GM12878 (cell line): ENCODE measurements at regions not wholly inside any gene's neighbourhood (a gene's known extent, or its start where the extent isn't known, plus 50 kb on each side); places are given as distances from the start of the nearest gene placed in this dataset.

Experiments used
- ATAC-seq: fragments of 200-7000 bp; cut with Tn5 transposase; 3 replicates; pipeline ENCODE4 v1.9.1; 2020; ENCODE audit warnings: mild to moderate bottlenecking, moderate library complexity
- BruUV-seq: library from RNA; stranded (reverse); fragments of 400-500 nt; replicated peaks from 2 replicates; lab custom pipeline; 2021; lab: Mats Ljungman, UMichigan
- CTCF ChIA-PET: fragments of 300-600 bp; sonication (Branson Sonifier 250); formaldehyde crosslinking; extraction: SDS; loops from one replicate; lab custom pipeline; 2021; ENCODE audit warnings: inconsistent platforms; lab: Yijun Ruan, JAX
- POLR2A ChIA-PET: fragments of 350-600 bp; formaldehyde crosslinking; extraction: SDS; loops from one replicate; lab custom pipeline; 2021; ENCODE audit warnings: inconsistent platforms; lab: Charles Lee
- RAD21 ChIA-PET: fragments of 300-600 bp; sonication (Branson Sonifier 250); formaldehyde crosslinking; loops from one replicate; lab custom pipeline; 2023; ENCODE audit warnings: antibody characterized with exemption; ENCODE audit not compliant: unreplicated experiment; lab: Charles Lee
- SMC1A ChIA-PET: fragments of 300-600 bp; sonication (Branson Sonifier 250); formaldehyde crosslinking; loops from one replicate; lab custom pipeline; 2023; ENCODE audit not compliant: unreplicated experiment, uncharacterized antibody; lab: Charles Lee
- DNase-seq: peaks from one replicate; pipeline ENCODE4 v3.0.0-alpha.2; 2011; ENCODE audit warnings: low read depth, low spot score
- FAIRE-seq: peaks from 3 replicates; lab custom pipeline; 2011; peaks lifted over from hg19 to GRCh38; lab: Jason Lieb, UNC
- H2AFZ ChIP-seq: 2 replicates; pipeline ENCODE4 v1.6.0; 2011; ENCODE audit warnings: low read depth, low read length, control low read depth; ENCODE audit not compliant: control insufficient read depth
- H3K27ac ChIP-seq: 2 replicates; pipeline ENCODE4 v1.5.1; 2011; ENCODE audit warnings: control low read depth; ENCODE audit not compliant: control insufficient read depth, insufficient read depth
- H3K27me3 ChIP-seq, 2 experiments: replicated peaks in 1 of 2; 2 replicates each; pipeline versions ENCODE4 v1.6.0 to v1.6.1; 2011; ENCODE audit warnings: low read length in 1 of 2; ENCODE audit not compliant: control insufficient read depth in 2 of 2, insufficient read depth in 2 of 2
- H3K36me3 ChIP-seq, 2 experiments: 2 replicates each; pipeline ENCODE4 v1.5.1; 2011; ENCODE audit warnings: low read length in 1 of 2; ENCODE audit not compliant: control insufficient read depth in 2 of 2, insufficient read depth in 2 of 2
- H3K4me1 ChIP-seq: 2 replicates; pipeline ENCODE4 v1.6.1; 2011; ENCODE audit warnings: mild to moderate bottlenecking, low read length, moderate library complexity, mixed read lengths; ENCODE audit not compliant: control insufficient read depth, insufficient read depth
- H3K4me2 ChIP-seq: 2 replicates; pipeline ENCODE4 v1.6.0; 2011; ENCODE audit warnings: control low read depth; ENCODE audit not compliant: control insufficient read depth, insufficient read depth
- H3K4me3 ChIP-seq: fragments of 200-600 bp; sonication (generic); 2 replicates; pipeline ENCODE4 v1.5.1; 2016
- H3K79me2 ChIP-seq: 2 replicates; pipeline ENCODE4 v1.6.0; 2011; ENCODE audit warnings: low read length; ENCODE audit not compliant: control insufficient read depth, insufficient read depth
- H3K9ac ChIP-seq: 2 replicates; pipeline ENCODE4 v1.8.0; 2011; ENCODE audit warnings: low read length, control low read depth, mixed read lengths; ENCODE audit not compliant: control insufficient read depth, insufficient read depth
- H3K9me3 ChIP-seq: replicated peaks from 3 replicates; pipeline ENCODE4 v1.5.1; 2011; ENCODE audit warnings: mild to moderate bottlenecking, low read length; ENCODE audit not compliant: control insufficient read depth, insufficient read depth
- H4K20me1 ChIP-seq: 2 replicates; pipeline ENCODE4 v1.6.0; 2011; ENCODE audit not compliant: control insufficient read depth, insufficient read depth
- ATF3 ChIP-seq: IDR thresholded peaks from 2 replicates; pipeline ENCODE4 v1.6.1; 2011; ENCODE audit warnings: low read depth, mild to moderate bottlenecking, low read length, moderate library complexity, borderline replicate concordance; ENCODE audit errors: extremely low read depth
- CBFB ChIP-seq: IDR thresholded peaks from 2 replicates; pipeline ENCODE4 v1.6.1; 2016; ENCODE audit warnings: antibody characterized with exemption, low read depth
- CREB1 ChIP-seq: IDR thresholded peaks from 2 replicates; pipeline ENCODE4 v1.6.1; 2012; ENCODE audit warnings: low read depth, mild to moderate bottlenecking, inconsistent platforms
- E2F8 ChIP-seq: fragments of 450-650 bp; IDR thresholded peaks from 2 replicates; pipeline ENCODE4 v1.6.1; 2018; ENCODE audit warnings: mild to moderate bottlenecking, low read depth, moderate library complexity; ENCODE audit not compliant: partially characterized antibody
- EP300 ChIP-seq, 2 experiments: fragments of 150-350 bp in 1 of 2; IDR thresholded peaks; 2 replicates each; pipeline ENCODE4 v1.6.1; 2011 to 2012; ENCODE audit warnings: low read depth in 2 of 2, low read length in 2 of 2, borderline replicate concordance in 1 of 2, improper control_type of control experiment in 1 of 2, inconsistent platforms in 1 of 2; ENCODE audit not compliant: control insufficient read depth in 1 of 2
- FOXM1 ChIP-seq: IDR thresholded peaks from 2 replicates; pipeline ENCODE4 v1.6.1; 2012; ENCODE audit warnings: low read depth, mild to moderate bottlenecking, inconsistent platforms, low read length, moderate library complexity
- PAX8 ChIP-seq: fragments of 450-650 bp; IDR thresholded peaks from 2 replicates; pipeline ENCODE4 v1.6.1; 2017; ENCODE audit warnings: mild to moderate bottlenecking, moderate library complexity
- STAT3 ChIP-seq: IDR thresholded peaks from 2 replicates; pipeline ENCODE4 v1.6.1; 2011; ENCODE audit warnings: low read depth, low read length, improper control_type of control experiment
- YY1 ChIP-seq: IDR thresholded peaks from 2 replicates; pipeline ENCODE4 v1.6.1; 2011; ENCODE audit warnings: low read depth, mild to moderate bottlenecking, low read length
- WGBS: methylation state at CpG from one replicate; pipeline ENCODE4 v1.1.6; 2016; ENCODE audit warnings: low lambda C conversion rate; ENCODE audit not compliant: insufficient replicate concordance, insufficient coverage; ENCODE audit errors: missing lambda C conversion rate; 5-methylcytosine and 5-hydroxymethylcytosine counted together
- in situ Hi-C: fragments of 300-500 bp; cut with MboI; formaldehyde crosslinking; loops from 9 replicates; pipeline ENCODE4 v1.14.3; 2018; ENCODE audit warnings: mixed read lengths
- intact Hi-C: fragments of 100-400 bp; cut with micrococcal nuclease; formaldehyde crosslinking; loops from one replicate; pipeline ENCODE4 v1.14.2; 2022; ENCODE audit not compliant: unreplicated experiment
- TF ChIP-seq, protein P1 (sequence below): IDR thresholded peaks from 2 replicates; pipeline ENCODE4 v1.6.1; 2012; ENCODE audit warnings: low read depth, low read length, improper control_type of control experiment
- TF ChIP-seq, protein P2 (sequence below): fragments of 450-650 bp; IDR thresholded peaks from 2 replicates; pipeline ENCODE4 v1.6.1; 2018; ENCODE audit warnings: borderline replicate concordance, mild to moderate bottlenecking; ENCODE audit not compliant: partially characterized antibody

DNA sequence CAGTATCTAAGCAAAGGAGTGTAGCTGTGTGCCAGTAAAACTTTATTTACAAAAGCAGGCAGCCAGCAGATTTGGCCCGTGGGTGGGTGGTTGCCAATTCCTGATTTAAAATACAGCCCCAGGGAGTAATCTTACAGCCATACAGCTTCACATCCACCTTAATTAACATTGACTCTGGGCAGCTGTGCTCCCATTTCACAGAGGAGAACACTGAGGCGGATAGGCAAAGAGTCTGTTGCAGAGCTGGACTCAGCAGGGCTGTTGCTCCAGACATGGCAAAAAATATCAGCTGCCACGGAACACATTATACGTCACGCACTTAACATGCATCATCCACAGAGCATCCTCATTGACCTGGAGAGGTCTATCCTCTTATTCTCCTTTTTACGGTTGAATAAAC lies 289.9 kb downstream of the DHX35 start:
- WGBS: 69% methylated on average over 6 of the region's 6 CpGs
- H3K36me3 ChIP-seq: no peaks in the 10 kb centered on the region
- ChIA-PET POLR2A (no interaction called here), SMC1A (interaction anchor here (1.5 kb wide), 1 partner anchor 13 kb away, joined by 4 read pairs; no protein-coding TSS in a partner anchor), RAD21 (no interaction called here), CTCF (no interaction called here)
- no peaks in the 10 kb centered on the region for H3K79me2 ChIP-seq
- H4K20me1 ChIP-seq: no peaks in the 10 kb centered on the region
- no peaks in the 10 kb centered on the region for H3K9me3 ChIP-seq
- BruUV-seq: no TSS peak
- in situ Hi-C loops: no loop called here
- no peaks in the 10 kb centered on the region for H3K4me1 ChIP-seq
- no peak overlapping the region for H3K4me3 ChIP-seq
- DNase-seq (no peak), FAIRE-seq (no peak), ATAC-seq (no peak)
- no peak overlapping the region for H3K4me2 ChIP-seq
- no peak overlapping the region for H3K27ac ChIP-seq
- no peak overlapping the region for H2AFZ ChIP-seq
- H3K27me3 ChIP-seq: peaks cover 0 to 3% of the 10 kb centered on the region in 2 experiments; a peak in 2 of 4 replicates
- H3K9ac ChIP-seq: no peak overlapping the region
- intact Hi-C loops: no loop called here
- TF ChIP-seq FOXM1: no peak
- no peak for TF ChIP-seq STAT3
- TF ChIP-seq CBFB: no peak
- no peak for TF ChIP-seq PAX8

DNA sequence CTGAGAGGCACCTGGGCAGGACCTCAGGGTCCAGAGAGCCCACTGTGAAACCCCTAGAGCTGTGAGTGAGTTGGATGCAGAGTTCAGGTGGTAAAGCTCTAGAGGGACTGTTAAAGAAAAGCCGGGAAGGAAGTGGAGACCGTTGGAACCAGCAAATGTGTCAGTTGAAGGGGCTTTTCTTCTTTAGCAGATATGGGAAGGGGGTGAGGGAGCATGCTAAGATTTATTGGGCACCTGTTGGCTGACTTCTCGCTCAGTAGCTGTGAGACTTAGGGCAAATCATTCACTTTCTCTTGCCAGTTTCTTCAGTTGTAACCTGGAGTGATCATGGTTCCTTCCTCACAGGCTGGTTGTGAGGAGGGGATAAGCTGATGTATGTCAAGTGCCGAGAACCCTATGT lies 287.7 kb downstream of the DHX35 start:
- POLR2A ChIA-PET: no interaction called here
- Histone ChIP-seq H3K9me3 (no peaks in the 10 kb centered on the region), H3K27ac (no peak overlapping the region), H3K27me3 (peaks cover 0 to 3% of the 10 kb centered on the region in 2 experiments; a peak in 3 of 4 replicates), H3K4me1 (no peaks in the 10 kb centered on the region), H4K20me1 (no peaks in the 10 kb centered on the region), H2AFZ (no peak overlapping the region), H3K9ac (no peak overlapping the region), H3K36me3 (no peaks in the 10 kb centered on the region), H3K4me2 (no peak overlapping the region), H3K79me2 (no peaks in the 10 kb centered on the region), H3K4me3 (no peak overlapping the region)
- SMC1A ChIA-PET: no interaction called here
- ATAC-seq (no peak), DNase-seq (no peak), FAIRE-seq (no peak)
- intact Hi-C loops: no loop called here
- CTCF ChIA-PET: interaction anchor here (0.6 kb wide), 1 partner anchor 15 kb away, joined by 3 read pairs; no protein-coding TSS in a partner anchor
- in situ Hi-C loops: no loop called here
- BruUV-seq: no TSS peak
- WGBS: 2% methylated on average over 4 of the region's 4 CpGs
- RAD21 ChIA-PET: no interaction called here
- no peak for TF ChIP-seq YY1
- TF ChIP-seq CREB1: no peak
- TF ChIP-seq, protein P1, sequence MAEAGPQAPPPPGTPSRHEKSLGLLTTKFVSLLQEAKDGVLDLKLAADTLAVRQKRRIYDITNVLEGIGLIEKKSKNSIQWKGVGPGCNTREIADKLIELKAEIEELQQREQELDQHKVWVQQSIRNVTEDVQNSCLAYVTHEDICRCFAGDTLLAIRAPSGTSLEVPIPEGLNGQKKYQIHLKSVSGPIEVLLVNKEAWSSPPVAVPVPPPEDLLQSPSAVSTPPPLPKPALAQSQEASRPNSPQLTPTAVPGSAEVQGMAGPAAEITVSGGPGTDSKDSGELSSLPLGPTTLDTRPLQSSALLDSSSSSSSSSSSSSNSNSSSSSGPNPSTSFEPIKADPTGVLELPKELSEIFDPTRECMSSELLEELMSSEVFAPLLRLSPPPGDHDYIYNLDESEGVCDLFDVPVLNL: no peak
- TF ChIP-seq E2F8: no peak
- TF ChIP-seq, protein P2, sequence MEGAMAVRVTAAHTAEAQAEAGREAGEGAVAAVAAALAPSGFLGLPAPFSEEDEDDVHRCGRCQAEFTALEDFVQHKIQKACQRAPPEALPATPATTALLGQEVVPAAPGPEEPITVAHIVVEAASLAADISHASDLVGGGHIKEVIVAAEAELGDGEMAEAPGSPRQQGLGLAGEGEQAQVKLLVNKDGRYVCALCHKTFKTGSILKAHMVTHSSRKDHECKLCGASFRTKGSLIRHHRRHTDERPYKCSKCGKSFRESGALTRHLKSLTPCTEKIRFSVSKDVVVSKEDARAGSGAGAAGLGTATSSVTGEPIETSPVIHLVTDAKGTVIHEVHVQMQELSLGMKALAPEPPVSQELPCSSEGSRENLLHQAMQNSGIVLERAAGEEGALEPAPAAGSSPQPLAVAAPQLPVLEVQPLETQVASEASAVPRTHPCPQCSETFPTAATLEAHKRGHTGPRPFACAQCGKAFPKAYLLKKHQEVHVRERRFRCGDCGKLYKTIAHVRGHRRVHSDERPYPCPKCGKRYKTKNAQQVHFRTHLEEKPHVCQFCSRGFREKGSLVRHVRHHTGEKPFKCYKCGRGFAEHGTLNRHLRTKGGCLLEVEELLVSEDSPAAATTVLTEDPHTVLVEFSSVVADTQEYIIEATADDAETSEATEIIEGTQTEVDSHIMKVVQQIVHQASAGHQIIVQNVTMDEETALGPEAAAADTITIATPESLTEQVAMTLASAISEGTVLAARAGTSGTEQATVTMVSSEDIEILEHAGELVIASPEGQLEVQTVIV: no peak
- no peak for TF ChIP-seq ATF3
- no peak for TF ChIP-seq EP300 (IDR thresholded peaks at IDR 0.05; ENCODE audit: borderline replicate concordance in 1 of 2, control insufficient read depth in 1 of 2, low read depth in 2 of 2, low read length in 2 of 2)
